ENCODE measurements at regions not wholly inside any gene's neighbourhood (a gene's known extent, or its start where the extent isn't known, plus 50 kb on each side); places are given as distances from the start of the nearest gene placed in this dataset.

DNA sequence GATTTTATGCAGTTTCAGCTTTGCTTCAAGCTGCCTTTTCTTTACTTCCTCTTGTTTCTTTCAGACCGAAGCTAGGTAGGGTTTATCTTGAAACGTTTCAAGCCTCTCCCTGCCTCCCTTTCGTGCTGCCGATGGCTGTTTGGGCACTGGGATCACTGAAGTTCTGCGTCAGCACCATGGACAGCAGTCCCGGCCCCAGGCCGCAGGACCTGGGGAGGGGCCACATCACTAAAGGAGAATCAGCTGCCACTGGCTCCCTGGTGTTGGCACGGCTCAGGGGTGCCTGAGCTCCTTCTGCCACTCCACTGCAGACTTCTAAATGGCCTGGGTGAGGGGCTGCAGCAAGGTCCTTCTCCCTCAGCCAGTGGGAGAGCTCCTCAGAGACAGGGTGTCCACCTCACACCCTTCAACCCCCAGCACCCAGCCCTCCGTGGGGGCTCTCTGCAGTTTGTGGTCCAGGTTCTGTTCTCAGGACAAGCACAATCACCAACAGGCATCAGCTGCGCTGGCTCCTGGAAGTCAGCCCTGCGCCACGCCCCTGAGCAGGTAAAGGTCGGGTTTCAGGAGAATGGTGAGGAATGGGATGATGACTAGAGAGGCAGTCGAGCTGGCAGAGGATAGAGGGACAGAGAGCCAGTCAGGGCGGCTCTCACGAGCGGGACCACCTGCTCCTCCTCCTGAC is 387.2 kb downstream of the TCERG1L start:
- Mint-ChIP-seq H3K27ac (no peak overlapping the region), H3K4me1 (no peaks in the 10 kb centered on the region), H3K9me3 (no peaks in the 10 kb centered on the region), H3K36me3 (ENCODE audit: low read depth) (no peaks in the 10 kb centered on the region), H3K4me3 (no peak overlapping the region), H3K27me3 (no peaks in the 10 kb centered on the region)
- ChIA-PET CTCF (interaction anchor here (1.3 kb wide), 1 partner anchor 10 kb away, joined by 3 read pairs; no protein-coding TSS in a partner anchor), POLR2A (no interaction called here)
- peak; percentile 16 for DNase-seq

DNA sequence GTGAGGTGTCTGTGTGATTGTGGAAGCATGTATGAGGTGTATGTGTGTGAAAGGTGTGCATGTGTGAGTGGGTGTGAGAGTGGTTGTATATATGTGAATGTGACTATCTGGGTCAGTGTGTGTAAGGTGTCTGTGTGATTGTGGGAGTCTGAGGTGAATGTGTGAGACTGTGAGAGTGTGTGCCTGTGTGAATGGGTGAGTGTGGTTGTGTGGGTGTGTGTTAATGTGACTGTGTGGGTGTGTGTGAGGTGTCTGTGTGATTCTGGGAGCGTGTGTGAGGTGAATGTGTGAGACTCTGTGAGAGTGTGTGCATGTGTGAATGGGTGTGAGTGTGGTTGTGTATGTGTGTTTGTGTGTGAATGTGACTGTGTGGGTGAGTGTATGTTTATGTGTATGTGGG is 385.1 kb downstream of the TCERG1L start:
- no peak for DNase-seq
- no peaks in the 10 kb centered on the region for H3K27me3 Mint-ChIP-seq
- POLR2A ChIA-PET = no interaction called here
- no peaks in the 10 kb centered on the region for H3K4me1 Mint-ChIP-seq
- no peak overlapping the region for H3K4me3 Mint-ChIP-seq
- no peaks in the 10 kb centered on the region for H3K9me3 Mint-ChIP-seq
- H3K36me3 Mint-ChIP-seq (ENCODE audit: low read depth) = no peaks in the 10 kb centered on the region
- CTCF ChIA-PET = no interaction called here
- H3K27ac Mint-ChIP-seq = no peak overlapping the region

- POLR2A ChIA-PET = no interaction called here
Observed at GRCh38 chr10:130927157-130927556, 384.4 kb downstream of the TCERG1L start.

DNA sequence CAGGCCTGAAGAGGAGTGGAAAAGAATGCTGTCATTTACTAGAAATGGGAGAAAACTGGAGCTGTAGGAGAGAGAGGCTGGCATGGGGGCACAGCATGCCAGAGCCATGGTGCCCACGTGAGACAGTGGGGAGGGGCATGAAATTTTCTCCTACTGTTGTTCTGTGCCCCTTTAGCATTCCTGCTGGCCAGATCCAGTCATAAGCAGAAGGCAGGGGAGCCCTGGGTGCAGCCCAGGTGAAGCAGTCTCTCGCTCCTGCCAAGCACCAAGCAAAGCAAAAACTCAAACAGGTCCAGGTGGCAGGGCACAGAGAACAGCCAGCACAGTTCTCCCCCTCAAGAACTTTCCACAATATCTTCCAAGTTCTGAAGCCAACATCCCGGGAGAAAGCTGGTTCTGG is 383.2 kb downstream of the TCERG1L start:
- Mint-ChIP-seq H3K4me3 (no peak overlapping the region), H3K9me3 (no peaks in the 10 kb centered on the region), H3K36me3 (ENCODE audit: low read depth) (no peaks in the 10 kb centered on the region), H3K27me3 (no peaks in the 10 kb centered on the region), H3K27ac (no peak overlapping the region), H3K4me1 (no peaks in the 10 kb centered on the region)
- DNase-seq = no peak
- ChIA-PET POLR2A (no interaction called here), CTCF (no interaction called here)

More at GRCh38 chr10:130927157-130927556, 384.4 kb downstream of the TCERG1L start:
- H3K27me3 Mint-ChIP-seq = no peaks in the 10 kb centered on the region
- H3K4me3 Mint-ChIP-seq = no peak overlapping the region
- H3K4me1 Mint-ChIP-seq = no peaks in the 10 kb centered on the region
- no peak overlapping the region for H3K27ac Mint-ChIP-seq
- DNase-seq = no peak
- H3K36me3 Mint-ChIP-seq (ENCODE audit: low read depth) = no peaks in the 10 kb centered on the region
- no peaks in the 10 kb centered on the region for H3K9me3 Mint-ChIP-seq
- CTCF ChIA-PET = no interaction called here

GRCh38 chr10:130929422-130930325 is 381.8 kb downstream of the TCERG1L start:
- H3K9me3 Mint-ChIP-seq = no peaks in the 10 kb centered on the region
- H3K4me3 Mint-ChIP-seq = no peak overlapping the region
- H3K27me3 Mint-ChIP-seq = no peaks in the 10 kb centered on the region
- no peaks in the 10 kb centered on the region for H3K36me3 Mint-ChIP-seq (ENCODE audit: low read depth)
- POLR2A ChIA-PET = no interaction called here
- no peak overlapping the region for H3K27ac Mint-ChIP-seq
- CTCF ChIA-PET = no interaction called here
- no peak for DNase-seq
- H3K4me1 Mint-ChIP-seq = no peaks in the 10 kb centered on the region

DNA sequence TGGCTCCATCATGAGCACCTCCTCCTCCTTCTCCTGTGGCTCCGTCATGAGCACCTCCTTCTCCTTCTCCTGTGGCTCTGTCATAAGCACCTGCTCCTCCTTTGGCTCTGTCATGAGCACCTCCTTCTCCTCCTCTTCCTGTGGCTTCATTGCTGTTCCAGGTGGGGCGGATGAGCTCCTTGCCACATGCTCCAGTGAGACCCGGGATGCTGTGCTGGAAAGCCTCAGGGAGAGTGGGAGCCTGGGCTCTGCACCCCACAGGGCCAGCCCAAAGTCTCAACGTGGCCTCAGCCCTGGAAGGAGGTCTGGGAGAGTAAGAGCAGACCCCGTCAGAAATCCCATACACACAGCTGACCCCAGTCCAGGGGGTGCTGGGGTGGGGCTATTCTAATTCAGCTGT is 380.7 kb downstream of the TCERG1L start:
- Mint-ChIP-seq H3K9me3 (no peaks in the 10 kb centered on the region), H3K4me3 (no peak overlapping the region), H3K27me3 (no peaks in the 10 kb centered on the region), H3K36me3 (ENCODE audit: low read depth) (no peaks in the 10 kb centered on the region), H3K4me1 (no peaks in the 10 kb centered on the region), H3K27ac (no peak overlapping the region)
- CTCF ChIA-PET = no interaction called here
- POLR2A ChIA-PET = no interaction called here
- DNase-seq = no peak

DNA sequence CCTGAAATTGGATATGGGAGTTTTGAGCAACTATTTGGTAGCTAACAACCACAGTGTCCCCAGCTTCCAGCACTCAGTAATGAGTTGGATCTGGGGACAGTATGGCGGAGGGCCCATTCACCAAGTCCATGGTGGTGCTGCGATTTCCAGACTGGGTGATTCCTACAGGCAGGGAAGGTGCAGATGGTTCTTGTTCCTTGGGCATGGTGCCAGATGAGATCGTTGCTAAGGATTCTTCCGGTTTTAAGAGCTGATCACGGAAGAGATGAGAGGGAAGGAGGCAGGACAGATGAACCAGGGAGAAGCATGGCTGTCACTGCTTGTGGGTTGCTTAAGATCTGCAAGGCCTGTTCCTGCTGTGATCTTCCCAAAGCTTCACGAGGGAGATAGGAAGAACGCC is 380.3 kb downstream of the TCERG1L start:
- no peaks in the 10 kb centered on the region for H3K4me1 Mint-ChIP-seq
- no peaks in the 10 kb centered on the region for H3K27me3 Mint-ChIP-seq
- ChIA-PET CTCF (no interaction called here), POLR2A (no interaction called here)
- no peak overlapping the region for H3K4me3 Mint-ChIP-seq
- no peak overlapping the region for H3K27ac Mint-ChIP-seq
- H3K9me3 Mint-ChIP-seq = no peaks in the 10 kb centered on the region
- no peak for DNase-seq
- no peaks in the 10 kb centered on the region for H3K36me3 Mint-ChIP-seq (ENCODE audit: low read depth)

- H3K27me3 Mint-ChIP-seq = no peaks in the 10 kb centered on the region
- no peak overlapping the region for H3K27ac Mint-ChIP-seq
- H3K4me3 Mint-ChIP-seq = no peak overlapping the region
- H3K4me1 Mint-ChIP-seq = no peaks in the 10 kb centered on the region
- POLR2A ChIA-PET = no interaction called here
- CTCF ChIA-PET = no interaction called here
- no peaks in the 10 kb centered on the region for H3K36me3 Mint-ChIP-seq (ENCODE audit: low read depth)
- no peaks in the 10 kb centered on the region for H3K9me3 Mint-ChIP-seq
- no peak for DNase-seq
Observed at GRCh38 chr10:130932326-130933007, 379.1 kb downstream of the TCERG1L start.

DNA sequence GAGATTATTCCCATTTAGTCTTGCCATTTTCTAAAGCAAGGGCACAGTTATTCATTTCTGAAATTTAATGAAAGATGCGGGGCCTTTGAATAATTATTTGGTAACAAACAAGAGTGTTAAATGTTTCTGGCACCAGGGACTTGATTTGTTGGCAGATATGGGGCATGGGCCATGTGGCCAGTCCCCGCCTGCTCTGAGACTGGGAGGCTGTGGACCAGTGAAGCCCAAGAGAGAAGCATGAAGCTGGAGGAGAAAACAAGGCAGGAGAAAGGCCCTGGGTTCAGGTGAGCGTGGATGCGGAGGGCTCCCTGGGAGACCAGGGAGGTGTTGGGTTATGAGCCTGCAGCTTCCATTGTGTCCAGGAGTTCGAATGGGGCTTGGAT is 378.5 kb downstream of the TCERG1L start:
- no peak overlapping the region for H3K4me3 Mint-ChIP-seq
- no peak for DNase-seq
- H3K36me3 Mint-ChIP-seq (ENCODE audit: low read depth) = no peaks in the 10 kb centered on the region
- ChIA-PET CTCF (interaction anchor here (0.6 kb wide), 1 partner anchor 518 kb away, joined by 3 read pairs; no protein-coding TSS in a partner anchor), POLR2A (no interaction called here)
- H3K4me1 Mint-ChIP-seq = no peaks in the 10 kb centered on the region
- no peaks in the 10 kb centered on the region for H3K27me3 Mint-ChIP-seq
- H3K9me3 Mint-ChIP-seq = no peaks in the 10 kb centered on the region
- no peak overlapping the region for H3K27ac Mint-ChIP-seq

- Mint-ChIP-seq H3K9me3 (no peaks in the 10 kb centered on the region), H3K4me3 (no peak overlapping the region), H3K27me3 (no peaks in the 10 kb centered on the region), H3K27ac (no peak overlapping the region), H3K36me3 (ENCODE audit: low read depth) (no peaks in the 10 kb centered on the region), H3K4me1 (no peaks in the 10 kb centered on the region)
- POLR2A ChIA-PET = no interaction called here
- DNase-seq = no peak
- CTCF ChIA-PET = no interaction called here
Observed at GRCh38 chr10:130934293-130935127, 377.0 kb downstream of the TCERG1L start.

DNA sequence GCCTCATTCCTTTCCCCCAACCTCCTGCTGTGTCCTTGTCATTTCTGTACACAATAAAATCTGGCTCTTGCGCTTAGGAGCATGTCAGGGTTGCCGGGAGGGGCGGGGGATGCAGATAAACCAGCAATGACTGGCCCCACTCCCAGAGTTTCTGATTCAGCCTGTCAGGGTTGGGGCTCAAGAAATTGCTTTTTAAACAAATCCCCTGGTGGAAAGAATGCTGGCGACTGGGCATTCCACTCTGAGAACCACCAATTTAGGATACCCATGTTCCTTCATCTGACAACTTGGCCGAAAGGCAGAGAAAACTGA is 376.4 kb downstream of the TCERG1L start:
- DNase-seq = no peak
- H3K36me3 Mint-ChIP-seq (ENCODE audit: low read depth) = no peaks in the 10 kb centered on the region
- H3K4me3 Mint-ChIP-seq = no peak overlapping the region
- H3K9me3 Mint-ChIP-seq = no peaks in the 10 kb centered on the region
- ChIA-PET POLR2A (no interaction called here), CTCF (no interaction called here)
- no peaks in the 10 kb centered on the region for H3K27me3 Mint-ChIP-seq
- H3K27ac Mint-ChIP-seq = no peak overlapping the region
- no peaks in the 10 kb centered on the region for H3K4me1 Mint-ChIP-seq

- ChIA-PET CTCF (no interaction called here), POLR2A (no interaction called here)
- no peak overlapping the region for H3K4me3 Mint-ChIP-seq
- H3K9me3 Mint-ChIP-seq = no peaks in the 10 kb centered on the region
- H3K27me3 Mint-ChIP-seq = no peaks in the 10 kb centered on the region
- H3K27ac Mint-ChIP-seq = no peak overlapping the region
- H3K36me3 Mint-ChIP-seq (ENCODE audit: low read depth) = no peaks in the 10 kb centered on the region
- DNase-seq = no peak
- no peaks in the 10 kb centered on the region for H3K4me1 Mint-ChIP-seq
Observed at GRCh38 chr10:130935897-130936550, 375.5 kb downstream of the TCERG1L start.
